Body of pancreas (tissue), 4 donors: ENCODE measurements at regions not wholly inside any gene's neighbourhood (a gene's known extent, or its start where the extent isn't known, plus 50 kb on each side); places are given as distances from the start of the nearest gene placed in this dataset.

ENCODE experiments used
- ATAC-seq: fragments of 150-250 bp; one replicate; pipeline ENCODE4 v1.9.1; 2016
- DNase-seq, 4 donors: peaks; one replicate each; pipeline ENCODE4 v3.0.0-alpha.2; 2019
- H3K27ac ChIP-seq, 4 donors: fragments of 200-600 bp; sonication (generic); 1 replicate in 3 of 4; 2 replicates in 1 of 4; pipeline versions ENCODE4 v1.5.1 to v1.6.1; 2016 to 2019; ENCODE audit warnings: mild to moderate bottlenecking in 1 of 4, mixed read lengths in 1 of 4, moderate library complexity in 1 of 4
- H3K27me3 ChIP-seq, 2 donors: fragments of 200-600 bp; sonication (generic); one replicate each; pipeline ENCODE4 v1.6.0; 2016; ENCODE audit warnings: mild to moderate bottlenecking in 1 of 2
- H3K36me3 ChIP-seq, 2 donors: fragments of 200-600 bp; sonication (generic); replicated peaks in 1 of 2; 2 replicates each; pipeline ENCODE4 v1.5.1; 2016; ENCODE audit warnings: low read depth in 2 of 2; ENCODE audit not compliant: insufficient read depth in 1 of 2
- H3K4me1 ChIP-seq: fragments of 200-600 bp; sonication (generic); one replicate; pipeline ENCODE4 v1.6.0; 2016
- H3K4me3 ChIP-seq, 2 donors: fragments of 200-600 bp; sonication (generic); 1 replicate in 1 of 2; 2 replicates in 1 of 2; pipeline ENCODE4 v1.5.1; 2016 to 2019
- H3K9me3 ChIP-seq, 3 donors: fragments of 200-600 bp; sonication (generic); 1 replicate in 2 of 3; 2 replicates in 1 of 3; pipeline ENCODE4 v1.5.1; 2016
- POLR2A ChIP-seq, 3 donors: fragments of 450-650 bp; IDR thresholded peaks; one replicate each; pipeline ENCODE4 v1.6.1; 2016; ENCODE audit warnings: antibody characterized with exemption in 3 of 3, mild to moderate bottlenecking in 2 of 3
- WGBS, 2 donors: methylation state at CpG; one replicate each; pipeline ENCODE4 v1.1.5; 2017; 5-methylcytosine and 5-hydroxymethylcytosine counted together
- intact Hi-C: fragments of 100-400 bp; cut with DNase I; formaldehyde crosslinking; loops from one replicate; pipeline ENCODE4 v1.15.1; 2023
- TF ChIP-seq, protein P1 (sequence below), 7 experiments: fragments of 450-650 bp in 4 of 7; fragments of 200-600 bp in 3 of 7; sonication (generic) in 3 of 7; IDR thresholded peaks; one replicate each; pipeline ENCODE4 v1.5.1; 2016 to 2019; ENCODE audit warnings: antibody characterized with exemption in 7 of 7

DNA sequence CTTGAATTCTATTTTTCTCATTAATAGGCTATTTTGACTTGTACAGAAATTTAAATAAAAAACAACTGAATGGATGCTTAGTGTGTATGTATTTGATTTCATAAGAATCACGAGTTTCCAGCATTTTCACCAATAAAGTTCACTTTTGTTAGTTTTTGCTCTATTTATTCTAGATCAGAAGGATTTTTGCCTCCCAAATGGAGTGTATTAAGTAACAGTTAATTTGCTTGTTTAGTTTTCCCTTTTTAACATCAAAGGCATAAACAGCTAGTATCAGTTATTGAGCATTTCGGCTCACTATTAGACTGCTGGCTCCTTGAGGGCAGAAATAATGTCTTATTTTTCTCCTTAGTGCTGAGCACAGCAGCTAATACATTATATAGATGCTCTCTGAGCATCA lies 414.1 kb downstream of the FGF9 start:
- no peak for TF ChIP-seq POLR2A (IDR thresholded peaks at IDR 0.05)
- TF ChIP-seq, protein P1, sequence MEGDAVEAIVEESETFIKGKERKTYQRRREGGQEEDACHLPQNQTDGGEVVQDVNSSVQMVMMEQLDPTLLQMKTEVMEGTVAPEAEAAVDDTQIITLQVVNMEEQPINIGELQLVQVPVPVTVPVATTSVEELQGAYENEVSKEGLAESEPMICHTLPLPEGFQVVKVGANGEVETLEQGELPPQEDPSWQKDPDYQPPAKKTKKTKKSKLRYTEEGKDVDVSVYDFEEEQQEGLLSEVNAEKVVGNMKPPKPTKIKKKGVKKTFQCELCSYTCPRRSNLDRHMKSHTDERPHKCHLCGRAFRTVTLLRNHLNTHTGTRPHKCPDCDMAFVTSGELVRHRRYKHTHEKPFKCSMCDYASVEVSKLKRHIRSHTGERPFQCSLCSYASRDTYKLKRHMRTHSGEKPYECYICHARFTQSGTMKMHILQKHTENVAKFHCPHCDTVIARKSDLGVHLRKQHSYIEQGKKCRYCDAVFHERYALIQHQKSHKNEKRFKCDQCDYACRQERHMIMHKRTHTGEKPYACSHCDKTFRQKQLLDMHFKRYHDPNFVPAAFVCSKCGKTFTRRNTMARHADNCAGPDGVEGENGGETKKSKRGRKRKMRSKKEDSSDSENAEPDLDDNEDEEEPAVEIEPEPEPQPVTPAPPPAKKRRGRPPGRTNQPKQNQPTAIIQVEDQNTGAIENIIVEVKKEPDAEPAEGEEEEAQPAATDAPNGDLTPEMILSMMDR (IDR thresholded peaks at IDR 0.05): no peak

DNA sequence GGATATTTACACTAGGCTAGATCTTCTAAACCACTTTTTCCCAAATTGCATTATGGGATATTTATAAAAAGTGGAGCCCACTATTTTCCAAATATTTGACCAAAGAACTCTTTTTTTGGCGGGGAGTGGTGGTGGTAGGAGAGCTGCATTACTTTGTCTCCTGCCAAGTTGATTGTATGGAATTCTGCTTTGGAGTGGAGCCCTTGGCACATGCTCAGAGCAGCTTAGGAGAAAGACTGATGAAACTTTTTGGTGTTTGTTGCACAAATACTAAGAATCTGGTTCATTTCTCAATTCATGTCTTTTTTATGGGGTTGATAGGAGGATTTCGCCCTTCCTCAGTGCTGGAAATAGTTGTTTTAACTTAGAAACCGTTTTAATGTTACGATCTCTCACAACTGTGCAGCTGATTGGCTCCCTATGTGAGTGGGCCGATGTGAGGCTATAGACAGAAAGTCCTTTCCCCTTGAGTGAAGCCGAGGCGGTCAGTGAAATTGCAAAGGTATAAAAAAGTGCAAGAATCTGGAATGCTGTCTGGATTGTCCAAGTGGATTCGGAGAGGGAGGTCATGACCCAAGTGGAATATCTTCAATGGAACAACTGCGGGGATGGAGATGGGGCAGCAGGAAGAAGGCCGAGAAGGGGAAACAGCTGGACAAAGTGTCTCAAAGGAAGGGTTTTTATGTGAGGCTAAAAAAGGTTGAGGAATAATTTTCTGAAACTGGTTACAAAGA lies 415.9 kb downstream of the FGF9 start:
- intact Hi-C loops: no loop called here
- TF ChIP-seq, protein P1 (IDR thresholded peaks at IDR 0.05): no peak
- no peak for TF ChIP-seq POLR2A (IDR thresholded peaks at IDR 0.05)
- Histone ChIP-seq H3K27me3 (no peaks in the 10 kb centered on the region), H3K27ac (no peak overlapping the region), H3K4me3 (no peak overlapping the region), H3K9me3 (no peaks in the 10 kb centered on the region), H3K36me3 (no peaks in the 10 kb centered on the region), H3K4me1 (no peaks in the 10 kb centered on the region)
- WGBS, 2 donors: 76 to 85% methylated on average over 10 of the region's 10 CpGs
- DNase-seq (no peak), ATAC-seq (no peak)

More for the DNA sequence above, 414.1 kb downstream of the FGF9 start:
- H3K27me3 ChIP-seq: no peaks in the 10 kb centered on the region
- no peaks in the 10 kb centered on the region for H3K4me1 ChIP-seq
- WGBS, 2 donors: 61 to 74% methylated on average over 2 of the region's 2 CpGs
- no peaks in the 10 kb centered on the region for H3K36me3 ChIP-seq
- intact Hi-C loops: no loop called here
- no peak overlapping the region for H3K4me3 ChIP-seq
- no peak overlapping the region for H3K27ac ChIP-seq
- DNase-seq (no peak), ATAC-seq (no peak)
- H3K9me3 ChIP-seq: no peaks in the 10 kb centered on the region

DNA sequence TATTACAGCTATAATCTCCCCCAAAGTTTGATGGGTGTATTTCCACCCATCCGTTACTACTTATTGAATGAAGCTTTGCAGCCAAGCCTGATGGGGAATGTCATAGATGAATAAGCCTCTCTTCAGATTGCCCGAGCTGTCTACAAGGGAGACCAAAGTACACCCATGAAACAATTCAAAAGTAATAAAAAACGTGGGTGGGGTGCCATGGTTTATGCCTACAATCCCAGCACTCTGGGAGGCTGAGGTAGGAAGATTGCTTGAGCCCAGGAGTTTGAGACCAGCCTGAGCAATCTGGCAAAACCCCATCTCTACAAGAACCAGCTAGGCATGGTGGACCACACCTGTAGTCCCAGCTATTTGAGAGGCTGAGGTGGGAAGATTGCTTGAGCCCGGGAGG lies 419.2 kb downstream of the FGF9 start:
- Histone ChIP-seq H3K4me1 (no peaks in the 10 kb centered on the region), H3K4me3 (no peak overlapping the region), H3K36me3 (no peaks in the 10 kb centered on the region), H3K9me3 (no peaks in the 10 kb centered on the region), H3K27ac (no peak overlapping the region), H3K27me3 (no peaks in the 10 kb centered on the region)
- 68% methylated on average over 4 of the region's 4 CpGs for WGBS, 2 donors
- no peak for ATAC-seq
- TF ChIP-seq, protein P1 (IDR thresholded peaks at IDR 0.05): no peak
- TF ChIP-seq POLR2A (IDR thresholded peaks at IDR 0.05): no peak
- intact Hi-C loops: no loop called here
- no peak for DNase-seq

DNA sequence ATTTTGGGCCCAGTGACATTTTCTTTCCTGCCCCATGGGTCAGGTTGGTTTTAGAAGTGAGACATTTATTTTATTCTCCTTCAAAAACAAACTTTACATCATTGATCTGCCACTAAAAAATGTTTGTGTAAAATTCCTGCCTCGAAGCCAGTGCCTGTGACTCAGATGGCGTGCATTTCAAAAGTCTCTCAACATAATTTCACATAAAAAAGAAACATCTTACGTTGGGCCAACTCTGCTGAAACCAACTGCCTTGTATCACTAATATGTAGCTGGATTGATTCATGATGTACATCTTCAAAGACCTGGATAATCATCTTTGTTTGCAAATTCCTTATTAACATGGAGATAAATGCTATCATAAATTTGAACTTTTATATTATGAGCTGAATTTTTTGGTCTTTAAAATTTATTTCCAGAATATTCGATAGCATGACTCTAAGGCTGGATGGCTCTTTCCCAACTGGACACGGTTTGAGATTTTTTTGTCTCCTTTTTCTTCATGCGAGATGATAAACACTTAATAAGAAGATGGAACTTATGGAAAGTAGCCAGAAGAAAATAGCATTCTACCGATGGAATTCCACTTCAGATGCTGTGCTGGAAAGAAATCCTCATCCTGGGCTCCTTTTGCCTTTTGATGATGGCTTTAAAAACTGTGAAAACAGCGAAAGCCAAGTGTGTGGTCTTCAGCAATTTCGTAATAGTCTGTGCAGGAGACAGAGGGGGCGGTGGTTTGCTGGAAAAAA lies 420.5 kb downstream of the FGF9 start:
- intact Hi-C loops: no loop called here
- H3K27me3 ChIP-seq: no peaks in the 10 kb centered on the region
- no peak overlapping the region for H3K4me3 ChIP-seq
- TF ChIP-seq, protein P1 (IDR thresholded peaks at IDR 0.05): no peak
- no peak for TF ChIP-seq POLR2A (IDR thresholded peaks at IDR 0.05)
- DNase-seq: peak in 1 of 4 donors; percentile 12
- H3K9me3 ChIP-seq: no peaks in the 10 kb centered on the region
- no peaks in the 10 kb centered on the region for H3K36me3 ChIP-seq
- 69 to 75% methylated on average over 10 of the region's 10 CpGs for WGBS, 2 donors
- no peaks in the 10 kb centered on the region for H3K4me1 ChIP-seq
- H3K27ac ChIP-seq: no peak overlapping the region
- ATAC-seq: peak; percentile 30
